ENCODE measurements at regions not wholly inside any gene's neighbourhood (a gene's known extent, or its start where the extent isn't known, plus 50 kb on each side); places are given as distances from the start of the nearest gene placed in this dataset.
"Not testable (repeated sequence)": the region's sequence is repeated elsewhere in the genome, so short reads cannot be mapped to it uniquely, and the experiment has no call there.

DNA sequence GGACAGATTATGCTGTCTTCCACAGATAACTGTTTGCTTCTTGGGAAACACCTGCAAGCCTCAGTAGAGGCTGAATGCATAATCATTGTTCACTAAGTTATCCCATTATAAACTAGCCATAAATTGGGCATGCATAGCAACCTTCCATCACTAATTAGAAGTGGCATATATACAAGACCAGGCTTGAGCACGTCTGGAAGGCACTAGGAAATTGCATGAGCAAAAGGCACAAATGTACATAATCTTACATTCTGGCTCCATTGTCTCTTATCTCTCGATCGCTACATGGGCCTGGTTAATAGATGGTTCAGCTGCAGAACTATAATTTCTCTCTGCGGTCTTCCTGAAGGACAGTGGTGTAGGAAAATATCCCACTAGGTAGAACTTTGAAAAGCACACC, 679.2 kb downstream of the RPL10L start:
- H3K36me3 ChIP-seq (ENCODE audit: insufficient read depth, low read depth, low read length), result no peaks in the 10 kb centered on the region
- no peak overlapping the region for H3K9ac ChIP-seq (ENCODE audit: low read depth, low read length)
- H3K27me3 ChIP-seq (ENCODE audit: insufficient read depth, low read length), result no peaks in the 10 kb centered on the region
- H3K4me1 ChIP-seq (ENCODE audit: insufficient read depth, low read length), result no peaks in the 10 kb centered on the region
- H3K9me3 ChIP-seq (ENCODE audit: insufficient read depth, low read depth, low read length), result no peaks in the 10 kb centered on the region
- no peak overlapping the region for H3K4me3 ChIP-seq (ENCODE audit: low read length)
- no peak overlapping the region for H3K27ac ChIP-seq (ENCODE audit: low read length)

DNA sequence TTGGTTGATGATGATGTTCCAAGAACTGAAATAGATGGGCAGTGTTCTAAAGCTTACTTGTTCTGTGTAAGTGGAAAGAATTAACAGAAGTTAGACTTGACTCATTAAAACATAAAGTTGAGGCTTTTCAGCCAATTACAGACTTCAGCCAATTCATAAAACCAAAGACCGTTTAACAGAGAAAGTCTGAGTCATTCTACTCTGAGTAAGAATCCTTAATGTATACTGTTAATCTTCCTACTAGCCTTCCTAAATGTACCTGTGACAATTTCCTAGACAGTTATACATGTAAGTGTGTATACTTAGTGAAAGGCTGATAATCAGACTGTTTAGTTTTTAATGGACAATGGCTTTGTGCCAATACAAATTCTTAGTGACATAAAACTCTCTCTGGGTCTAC, 681.0 kb downstream of the RPL10L start:
- Histone ChIP-seq H3K9me3 (ENCODE audit: insufficient read depth, low read depth, low read length) (no peaks in the 10 kb centered on the region), H3K4me1 (ENCODE audit: insufficient read depth, low read length) (no peaks in the 10 kb centered on the region), H3K36me3 (ENCODE audit: insufficient read depth, low read depth, low read length) (no peaks in the 10 kb centered on the region), H3K9ac (ENCODE audit: low read depth, low read length) (no peak overlapping the region), H3K4me3 (ENCODE audit: low read length) (no peak overlapping the region), H3K27ac (ENCODE audit: low read length) (no peak overlapping the region), H3K27me3 (ENCODE audit: insufficient read depth, low read length) (no peaks in the 10 kb centered on the region)

GRCh38 chr14:45968037-45968436, 683.5 kb downstream of the RPL10L start:
- Histone ChIP-seq H3K9me3 (ENCODE audit: insufficient read depth, low read depth, low read length) (no peaks in the 10 kb centered on the region), H3K27ac (ENCODE audit: low read length) (no peak overlapping the region), H3K4me1 (ENCODE audit: insufficient read depth, low read length) (no peaks in the 10 kb centered on the region), H3K4me3 (ENCODE audit: low read length) (no peak overlapping the region), H3K36me3 (ENCODE audit: insufficient read depth, low read depth, low read length) (no peaks in the 10 kb centered on the region), H3K9ac (ENCODE audit: low read depth, low read length) (no peak overlapping the region), H3K27me3 (ENCODE audit: insufficient read depth, low read length) (no peaks in the 10 kb centered on the region)

- no peak overlapping the region for H3K27ac ChIP-seq (ENCODE audit: low read length)
- H3K4me3 ChIP-seq (ENCODE audit: low read length), result no peak overlapping the region
- H3K9ac ChIP-seq (ENCODE audit: low read depth, low read length), result no peak overlapping the region
- no peaks in the 10 kb centered on the region for H3K27me3 ChIP-seq (ENCODE audit: insufficient read depth, low read length)
- H3K36me3 ChIP-seq (ENCODE audit: insufficient read depth, low read depth, low read length), result no peaks in the 10 kb centered on the region
- H3K4me1 ChIP-seq (ENCODE audit: insufficient read depth, low read length), result no peaks in the 10 kb centered on the region
- H3K9me3 ChIP-seq (ENCODE audit: insufficient read depth, low read depth, low read length), result no peaks in the 10 kb centered on the region
Measured at GRCh38 chr14:45949479-45949878, 696.5 kb upstream of the MIS18BP1 start.

GRCh38 chr14:45947830-45948229, 694.8 kb upstream of the MIS18BP1 start:
- H3K9ac ChIP-seq (ENCODE audit: low read depth, low read length), result no peak overlapping the region
- no peaks in the 10 kb centered on the region for H3K4me1 ChIP-seq (ENCODE audit: insufficient read depth, low read length)
- H3K36me3 ChIP-seq (ENCODE audit: insufficient read depth, low read depth, low read length), result no peaks in the 10 kb centered on the region
- no peaks in the 10 kb centered on the region for H3K27me3 ChIP-seq (ENCODE audit: insufficient read depth, low read length)
- H3K4me3 ChIP-seq (ENCODE audit: low read length), result no peak overlapping the region
- no peak overlapping the region for H3K27ac ChIP-seq (ENCODE audit: low read length)
- H3K9me3 ChIP-seq (ENCODE audit: insufficient read depth, low read depth, low read length), result no peaks in the 10 kb centered on the region

DNA sequence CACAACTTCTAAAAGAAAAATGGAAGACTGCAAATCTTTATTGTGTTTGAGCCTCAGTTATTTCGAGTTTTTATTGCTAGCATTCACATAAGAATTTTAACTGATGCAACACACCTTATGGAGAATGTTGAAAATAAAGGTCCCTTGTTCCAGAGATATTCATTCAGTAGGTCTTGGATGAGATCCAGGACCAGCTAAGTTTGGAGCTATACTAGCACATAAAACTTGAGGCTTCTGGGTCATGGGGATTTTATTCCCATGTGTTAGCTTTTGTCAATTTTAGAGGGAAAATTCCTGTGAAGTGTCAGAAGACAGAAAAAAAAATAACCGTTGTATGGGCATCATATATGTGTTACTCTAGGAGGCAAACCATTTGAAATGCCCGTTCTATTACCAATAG, 693.2 kb upstream of the MIS18BP1 start:
- no peaks in the 10 kb centered on the region for H3K4me1 ChIP-seq (ENCODE audit: insufficient read depth, low read length)
- H3K4me3 ChIP-seq (ENCODE audit: low read length), result no peak overlapping the region
- no peak overlapping the region for H3K9ac ChIP-seq (ENCODE audit: low read depth, low read length)
- no peak overlapping the region for H3K27ac ChIP-seq (ENCODE audit: low read length)
- H3K9me3 ChIP-seq (ENCODE audit: insufficient read depth, low read depth, low read length), result no peaks in the 10 kb centered on the region
- H3K36me3 ChIP-seq (ENCODE audit: insufficient read depth, low read depth, low read length), result no peaks in the 10 kb centered on the region
- H3K27me3 ChIP-seq (ENCODE audit: insufficient read depth, low read length), result no peaks in the 10 kb centered on the region

GRCh38 chr14:45940318-45940717, 687.3 kb upstream of the MIS18BP1 start:
- Histone ChIP-seq H3K27ac (ENCODE audit: low read length) (no peak overlapping the region), H3K9me3 (ENCODE audit: insufficient read depth, low read depth, low read length) (peaks cover 4% of the 10 kb centered on the region; the same call in 1 of the 2 replicates), H3K4me3 (ENCODE audit: low read length) (no peak overlapping the region), H3K36me3 (ENCODE audit: insufficient read depth, low read depth, low read length) (no peaks in the 10 kb centered on the region), H3K27me3 (ENCODE audit: insufficient read depth, low read length) (no peaks in the 10 kb centered on the region), H3K9ac (ENCODE audit: low read depth, low read length) (no peak overlapping the region), H3K4me1 (ENCODE audit: insufficient read depth, low read length) (no peaks in the 10 kb centered on the region)

- no peaks in the 10 kb centered on the region for H3K27me3 ChIP-seq (ENCODE audit: insufficient read depth, low read length)
- H3K9ac ChIP-seq (ENCODE audit: low read depth, low read length), result no peak overlapping the region
- H3K27ac ChIP-seq (ENCODE audit: low read length), result no peak overlapping the region
- no peaks in the 10 kb centered on the region for H3K4me1 ChIP-seq (ENCODE audit: insufficient read depth, low read length)
- H3K9me3 ChIP-seq (ENCODE audit: insufficient read depth, low read depth, low read length), result peaks cover 10% of the 10 kb centered on the region; the same call in 1 of the 2 replicates
- H3K4me3 ChIP-seq (ENCODE audit: low read length), result no peak overlapping the region
- no peaks in the 10 kb centered on the region for H3K36me3 ChIP-seq (ENCODE audit: insufficient read depth, low read depth, low read length)
Measured at GRCh38 chr14:45939572-45939971, 686.6 kb upstream of the MIS18BP1 start.

GRCh38 chr14:45919995-45920394, 667.0 kb upstream of the MIS18BP1 start:
- H3K4me1 ChIP-seq (ENCODE audit: insufficient read depth, low read length); H3K27ac ChIP-seq (ENCODE audit: low read length); H3K9ac ChIP-seq (ENCODE audit: low read depth, low read length); H3K36me3 ChIP-seq (ENCODE audit: insufficient read depth, low read depth, low read length); H3K27me3 ChIP-seq (ENCODE audit: insufficient read depth, low read length); H3K9me3 ChIP-seq (ENCODE audit: insufficient read depth, low read depth, low read length); H3K4me3 ChIP-seq (ENCODE audit: low read length): not testable (repeated sequence)

DNA sequence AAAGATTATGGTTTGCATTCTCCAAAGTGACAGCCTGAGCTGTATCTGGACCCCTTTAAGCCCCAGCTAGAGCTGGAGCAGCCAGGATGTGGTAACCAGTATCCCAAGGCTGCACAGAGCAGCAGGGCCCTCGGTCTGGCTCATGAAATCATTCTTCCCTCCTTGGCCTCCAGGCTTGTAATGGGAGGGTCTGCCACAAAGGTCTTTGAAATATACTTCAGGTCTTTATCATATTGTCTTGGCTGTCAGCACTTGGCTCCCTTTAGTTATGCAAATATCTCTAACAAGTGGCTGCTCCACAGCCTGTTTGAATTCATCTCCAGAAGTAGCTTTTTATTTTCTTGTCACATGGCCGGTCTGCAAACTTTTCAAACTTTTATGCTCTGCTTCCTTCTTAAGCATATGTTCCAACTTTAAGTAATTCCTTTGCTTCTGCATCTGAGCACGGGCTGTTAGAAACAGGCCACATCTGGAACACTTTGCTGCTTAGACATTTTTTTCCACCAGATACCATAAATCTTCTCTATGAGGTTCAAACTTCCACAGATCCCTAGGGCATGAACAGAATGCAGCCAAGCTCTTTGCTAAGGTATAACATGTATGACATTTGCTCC, 663.4 kb upstream of the MIS18BP1 start:
- Histone ChIP-seq H3K36me3 (ENCODE audit: insufficient read depth, low read depth, low read length) (no peaks in the 10 kb centered on the region), H3K9me3 (ENCODE audit: insufficient read depth, low read depth, low read length) (peaks cover 20% of the 10 kb centered on the region), H3K4me1 (ENCODE audit: insufficient read depth, low read length) (no peaks in the 10 kb centered on the region; the same call in 1 of the 2 replicates), H3K4me3 (ENCODE audit: low read length) (no peak overlapping the region), H3K9ac (ENCODE audit: low read depth, low read length) (no peak overlapping the region), H3K27ac (ENCODE audit: low read length) (no peak overlapping the region), H3K27me3 (ENCODE audit: insufficient read depth, low read length) (no peaks in the 10 kb centered on the region)

GRCh38 chr14:45907782-45908181, 654.8 kb upstream of the MIS18BP1 start:
- no peaks in the 10 kb centered on the region for H3K36me3 ChIP-seq (ENCODE audit: insufficient read depth, low read depth, low read length)
- no peaks in the 10 kb centered on the region for H3K4me1 ChIP-seq (ENCODE audit: insufficient read depth, low read length)
- no peak overlapping the region for H3K9ac ChIP-seq (ENCODE audit: low read depth, low read length)
- no peak overlapping the region for H3K4me3 ChIP-seq (ENCODE audit: low read length)
- H3K27me3 ChIP-seq (ENCODE audit: insufficient read depth, low read length), result no peaks in the 10 kb centered on the region
- H3K27ac ChIP-seq (ENCODE audit: low read length), result no peak overlapping the region
- H3K9me3 ChIP-seq (ENCODE audit: insufficient read depth, low read depth, low read length), result peaks cover 7% of the 10 kb centered on the region; the same call in 1 of the 2 replicates

GRCh38 chr14:45906257-45906656, 653.3 kb upstream of the MIS18BP1 start:
- H3K9ac ChIP-seq (ENCODE audit: low read depth, low read length), result no peak overlapping the region
- no peak overlapping the region for H3K27ac ChIP-seq (ENCODE audit: low read length)
- no peaks in the 10 kb centered on the region for H3K27me3 ChIP-seq (ENCODE audit: insufficient read depth, low read length)
- no peaks in the 10 kb centered on the region for H3K4me1 ChIP-seq (ENCODE audit: insufficient read depth, low read length)
- peaks cover 7% of the 10 kb centered on the region; the same call in 1 of the 2 replicates for H3K9me3 ChIP-seq (ENCODE audit: insufficient read depth, low read depth, low read length)
- no peak overlapping the region for H3K4me3 ChIP-seq (ENCODE audit: low read length)
- H3K36me3 ChIP-seq (ENCODE audit: insufficient read depth, low read depth, low read length), result no peaks in the 10 kb centered on the region

Data from iPS-20b (cell line).